ENCODE measurements at regions not wholly inside any gene's neighbourhood (a gene's known extent, or its start where the extent isn't known, plus 50 kb on each side); places are given as distances from the start of the nearest gene placed in this dataset.
"Not testable (repeated sequence)": the region's sequence is repeated elsewhere in the genome, so short reads cannot be mapped to it uniquely, and the experiment has no call there.

GRCh38 chrX:86887341-86887740 lies 630.3 kb upstream of the KLHL4 start:
- no peak for DNase-seq (ENCODE audit: low read depth)

DNA sequence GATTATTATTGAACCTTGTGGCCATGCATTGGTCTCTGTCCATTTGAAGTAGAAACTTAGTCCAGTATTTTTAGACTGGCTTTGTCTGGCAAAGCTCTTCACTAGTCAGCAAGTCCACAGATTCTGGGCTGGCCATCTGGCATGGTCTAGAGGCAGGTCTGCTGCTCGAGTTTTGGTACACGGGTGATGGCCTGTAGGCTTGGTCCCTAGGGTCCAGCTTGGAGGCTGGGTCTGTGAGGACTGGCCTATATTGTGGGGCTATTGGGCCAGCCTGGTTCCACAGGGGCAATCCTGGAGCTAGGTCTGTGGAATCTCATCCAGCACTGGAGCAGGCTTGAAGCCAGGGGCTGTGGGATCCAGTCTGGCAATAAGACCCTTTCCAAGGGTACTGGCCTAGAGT lies 607.6 kb upstream of the KLHL4 start:
- DNase-seq (ENCODE audit: low read depth), result no peak

DNA sequence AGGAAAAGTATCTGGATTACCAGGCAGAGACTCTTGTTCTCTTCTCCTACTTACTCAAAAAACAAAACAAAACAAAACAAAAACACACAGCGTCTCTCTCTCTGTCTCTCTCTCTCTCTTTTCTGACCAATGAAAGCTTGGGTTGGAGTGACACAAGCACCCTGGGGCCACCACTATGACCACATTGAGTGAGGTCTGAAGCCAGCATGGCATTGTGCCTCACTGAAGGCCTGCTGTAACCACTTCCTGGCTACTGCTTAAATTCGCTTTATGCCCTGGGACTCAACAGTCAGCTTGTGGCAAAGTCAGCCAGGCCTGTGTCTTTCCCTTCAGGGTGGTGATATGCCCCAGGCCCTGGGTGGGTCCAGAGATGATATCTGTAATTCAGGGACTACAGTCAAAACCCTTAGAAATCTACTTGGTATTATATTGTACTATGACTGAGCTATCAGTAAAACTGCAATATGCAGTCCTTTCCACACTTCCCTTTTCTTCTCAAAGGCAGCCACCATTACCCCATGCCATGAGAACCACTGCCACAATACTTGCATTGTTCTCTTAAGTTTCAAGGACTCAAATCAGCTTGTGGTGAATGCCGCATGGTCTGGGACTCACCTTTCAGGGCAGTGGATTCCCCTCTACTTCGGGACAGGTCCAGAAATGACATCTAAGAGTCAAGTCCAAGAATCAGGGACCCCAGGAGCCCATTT lies 606.8 kb upstream of the KLHL4 start:
- DNase-seq (ENCODE audit: low read depth), result no peak

- no peak for DNase-seq (ENCODE audit: low read depth)
Observed at GRCh38 chrX:86914569-86914968, 603.0 kb upstream of the KLHL4 start.

DNA sequence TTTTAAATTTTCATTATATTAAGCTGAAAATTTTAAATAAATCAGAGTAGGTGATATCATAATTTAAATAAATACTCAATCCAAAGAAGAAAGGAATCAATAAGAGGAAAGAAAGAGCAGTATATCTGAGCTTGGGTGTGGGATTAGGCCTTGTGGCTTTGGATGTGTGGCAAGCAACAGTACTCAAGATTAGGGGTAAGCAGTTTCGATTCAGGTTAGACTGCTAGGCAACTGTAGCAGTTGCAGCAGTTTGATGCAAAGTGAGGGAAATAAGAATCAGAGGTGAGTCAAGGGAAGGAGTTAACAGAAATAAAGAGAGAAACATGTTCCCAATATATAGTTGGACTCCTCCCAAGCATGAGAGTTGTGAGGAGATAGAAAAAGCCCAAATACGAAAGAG lies 599.6 kb upstream of the KLHL4 start:
- DNase-seq (ENCODE audit: low read depth), result no peak

DNA sequence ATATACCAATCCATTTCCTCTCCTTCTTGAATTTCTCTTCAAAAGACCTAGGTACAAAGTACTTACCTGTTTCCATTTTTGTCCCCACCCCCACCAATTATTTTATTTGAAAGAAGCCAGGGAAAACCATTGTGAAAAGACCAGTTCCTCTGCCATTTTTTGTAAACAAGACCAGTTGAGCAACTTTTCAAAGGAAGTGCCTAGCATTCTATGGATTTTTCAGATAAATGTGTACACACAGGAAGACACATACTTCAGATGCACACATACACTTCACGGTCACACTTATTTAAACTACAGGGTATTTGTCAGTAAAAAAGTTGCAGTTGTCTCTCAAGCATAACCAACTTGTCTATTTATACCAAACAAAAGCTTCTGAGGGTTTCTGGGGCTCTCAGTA lies 587.2 kb upstream of the KLHL4 start:
- DNase-seq (ENCODE audit: low read depth), result no peak

DNA sequence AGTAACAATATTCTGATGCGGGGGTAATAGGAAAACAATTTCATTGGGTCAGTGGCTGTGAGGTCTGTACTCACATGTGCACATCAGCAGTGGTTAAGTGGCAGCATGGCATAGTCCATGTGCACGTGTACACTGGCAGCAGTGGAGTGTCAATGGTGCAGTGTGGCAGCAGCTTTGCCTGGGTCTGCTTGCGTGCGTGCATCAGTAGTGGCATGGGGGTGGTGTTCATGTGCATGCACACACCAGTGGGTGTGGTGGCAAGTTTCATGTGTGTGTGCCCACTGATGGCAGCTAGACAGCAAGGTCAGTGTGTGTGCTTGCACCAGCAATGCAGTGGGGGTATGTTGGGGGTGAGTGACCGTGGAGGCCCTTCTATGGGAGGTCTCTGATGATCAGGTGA lies 581.6 kb upstream of the KLHL4 start:
- DNase-seq (ENCODE audit: low read depth), result no peak

DNA sequence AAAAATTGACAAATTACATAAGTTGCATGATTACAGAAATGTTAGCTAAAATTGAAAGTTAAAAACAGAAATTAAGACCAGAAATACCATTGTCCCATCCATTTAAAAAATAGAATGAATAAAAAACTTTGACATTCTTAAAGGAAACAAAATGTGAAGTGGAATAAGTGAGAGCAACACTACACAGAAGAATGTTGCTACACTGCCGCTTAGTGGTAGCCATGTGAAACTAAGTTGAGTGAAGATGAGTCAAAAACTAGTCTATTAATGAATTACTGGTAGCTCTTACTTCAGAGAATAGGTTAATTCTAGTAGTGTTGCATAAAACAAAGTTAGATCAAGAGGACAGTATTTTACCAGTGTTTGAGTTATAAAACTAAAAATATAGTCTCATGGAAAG lies 571.0 kb upstream of the KLHL4 start:
- peak; percentile 1 for DNase-seq (ENCODE audit: low read depth)

DNA sequence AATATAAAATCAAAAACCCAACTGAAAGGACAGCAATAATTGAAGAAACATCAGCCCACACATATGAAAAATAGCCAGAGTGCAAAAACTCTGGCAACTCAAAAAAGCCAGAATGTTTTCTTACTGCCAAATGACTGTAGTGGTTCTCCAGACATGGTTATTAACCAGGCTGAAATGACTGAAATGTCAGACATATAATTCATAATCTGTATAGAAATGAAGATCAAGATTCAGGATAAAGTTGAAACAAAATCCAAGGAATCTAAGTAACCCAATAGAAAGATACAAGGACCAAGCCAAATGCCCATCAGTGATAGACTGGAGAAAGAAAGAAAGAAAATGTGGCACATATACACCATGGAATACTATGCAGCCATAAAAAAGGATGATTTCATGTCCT lies 553.3 kb upstream of the KLHL4 start:
- DNase-seq (ENCODE audit: low read depth), result no peak

DNA sequence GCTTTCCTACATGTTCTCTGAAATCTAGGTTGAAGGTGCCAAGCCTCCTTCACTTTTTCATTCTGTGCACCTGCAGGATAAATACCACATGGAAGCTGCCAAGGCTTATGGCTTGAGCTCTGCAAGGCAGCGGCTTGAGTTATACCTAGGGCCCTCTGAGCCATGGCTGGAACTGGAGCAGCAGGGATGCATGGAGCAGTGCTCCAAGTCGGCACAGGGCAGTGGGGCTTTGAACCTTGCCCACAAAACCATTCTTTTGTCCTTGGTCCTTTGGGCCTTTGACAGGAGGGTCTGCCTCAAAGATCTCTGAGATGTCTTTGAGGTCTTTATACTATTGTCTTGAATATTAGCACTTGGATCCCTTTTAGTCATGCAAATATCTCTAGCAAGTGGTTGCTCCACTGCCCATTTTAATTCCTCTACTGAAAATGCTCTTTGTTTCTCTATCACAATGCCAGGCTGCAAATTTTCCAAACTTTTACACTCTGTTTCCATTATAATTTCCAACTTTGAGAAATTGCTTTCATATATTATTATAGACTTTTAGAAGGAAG lies 536.2 kb upstream of the KLHL4 start:
- no peak for DNase-seq (ENCODE audit: low read depth)

DNA sequence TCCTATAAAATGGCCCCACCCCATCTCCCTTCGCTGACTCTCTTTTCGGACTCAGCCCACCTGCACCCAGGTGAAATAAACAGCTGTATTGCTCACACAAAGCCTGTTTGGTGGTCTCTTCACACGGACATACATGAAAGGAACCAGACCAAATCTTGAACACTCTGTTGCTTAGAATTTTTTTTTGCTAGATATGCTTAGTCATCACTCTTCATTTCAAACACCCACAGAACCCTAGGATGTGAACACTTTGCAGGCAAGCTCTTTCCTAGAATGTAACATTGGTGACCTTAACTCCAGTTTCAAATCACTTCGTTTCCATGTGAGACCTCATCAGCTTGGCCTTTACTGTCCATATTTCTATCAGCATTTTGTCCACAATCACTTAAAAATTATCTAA lies 530.3 kb upstream of the KLHL4 start:
- not testable (repeated sequence) for DNase-seq (ENCODE audit: low read depth)

- no peak for DNase-seq (ENCODE audit: low read depth)
Observed at GRCh38 chrX:87003031-87003430, 514.6 kb upstream of the KLHL4 start.

- no peak for DNase-seq (ENCODE audit: low read depth)
Observed at GRCh38 chrX:87005183-87005582, 512.4 kb upstream of the KLHL4 start.

- DNase-seq (ENCODE audit: low read depth), result no peak
Observed at GRCh38 chrX:87005885-87006284, 511.7 kb upstream of the KLHL4 start.

- DNase-seq (ENCODE audit: low read depth), result no peak
Observed at GRCh38 chrX:87006561-87006960, 511.0 kb upstream of the KLHL4 start.

- DNase-seq (ENCODE audit: low read depth), result no peak
Observed at GRCh38 chrX:87017210-87017609, 500.4 kb upstream of the KLHL4 start.

DNA sequence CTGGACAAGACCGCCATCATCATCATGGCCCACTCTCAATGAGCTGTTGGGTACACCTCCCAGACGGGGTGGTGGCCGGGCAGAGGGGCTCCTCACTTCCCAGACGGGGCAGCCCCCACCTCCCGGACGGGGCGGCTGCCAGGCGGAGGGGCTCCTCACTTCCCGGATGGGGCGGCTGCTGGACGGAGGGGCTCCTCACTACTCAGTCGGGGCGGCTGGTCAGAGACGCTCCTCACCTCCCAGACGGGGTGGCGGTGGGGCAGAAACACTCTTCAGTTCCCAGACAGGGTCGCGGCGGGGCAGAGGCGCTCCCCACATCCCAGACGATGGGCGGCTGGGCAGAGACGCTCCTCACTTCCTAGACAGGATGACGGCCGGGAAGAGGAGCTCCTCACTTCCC lies 484.5 kb upstream of the KLHL4 start:
- not testable (repeated sequence) for DNase-seq (ENCODE audit: low read depth)

DNA sequence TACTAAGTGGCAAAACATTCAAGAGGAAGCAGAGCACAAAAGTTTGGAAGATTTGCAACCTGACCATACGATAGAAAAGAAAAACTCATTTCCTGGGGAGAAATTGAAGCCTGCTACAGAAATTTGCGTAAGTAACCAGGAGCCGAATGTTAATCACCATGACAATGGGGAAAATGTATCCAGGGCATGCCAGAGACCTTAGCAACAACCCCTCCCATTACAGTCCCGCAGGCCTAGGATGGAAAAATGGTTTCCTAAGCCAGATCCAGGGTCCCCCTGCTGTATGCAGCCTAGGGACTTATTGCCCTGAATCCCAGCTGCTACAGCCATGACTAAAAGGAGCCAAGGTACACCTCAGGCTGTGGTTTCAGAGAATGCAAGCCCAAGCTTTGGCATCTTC lies 472.2 kb upstream of the KLHL4 start:
- DNase-seq (ENCODE audit: low read depth), result no peak

- DNase-seq (ENCODE audit: low read depth), result no peak
Observed at GRCh38 chrX:87049567-87049966, 468.0 kb upstream of the KLHL4 start.

DNA sequence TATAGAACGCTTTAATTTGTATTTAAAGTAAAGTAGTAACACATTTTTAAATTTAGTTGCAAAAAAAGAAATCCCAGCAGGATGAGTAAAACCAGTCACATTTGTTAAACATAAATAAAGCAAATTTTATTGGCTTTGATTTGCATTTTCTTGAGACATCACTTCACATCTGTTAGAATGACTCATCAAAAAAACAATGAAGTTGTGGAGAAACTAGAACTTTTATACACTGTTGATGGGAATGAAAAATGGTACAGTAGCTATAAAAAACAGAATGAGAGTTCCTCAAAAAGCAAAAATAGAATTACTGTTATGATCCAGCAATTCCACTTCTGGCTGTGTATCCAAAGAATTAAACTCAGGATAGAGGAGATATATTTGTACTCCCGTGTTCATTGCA lies 454.0 kb upstream of the KLHL4 start:
- DNase-seq (ENCODE audit: low read depth), result no peak

GRCh38 chrX:87064502-87064901 lies 453.1 kb upstream of the KLHL4 start:
- no peak for DNase-seq (ENCODE audit: low read depth)

DNA sequence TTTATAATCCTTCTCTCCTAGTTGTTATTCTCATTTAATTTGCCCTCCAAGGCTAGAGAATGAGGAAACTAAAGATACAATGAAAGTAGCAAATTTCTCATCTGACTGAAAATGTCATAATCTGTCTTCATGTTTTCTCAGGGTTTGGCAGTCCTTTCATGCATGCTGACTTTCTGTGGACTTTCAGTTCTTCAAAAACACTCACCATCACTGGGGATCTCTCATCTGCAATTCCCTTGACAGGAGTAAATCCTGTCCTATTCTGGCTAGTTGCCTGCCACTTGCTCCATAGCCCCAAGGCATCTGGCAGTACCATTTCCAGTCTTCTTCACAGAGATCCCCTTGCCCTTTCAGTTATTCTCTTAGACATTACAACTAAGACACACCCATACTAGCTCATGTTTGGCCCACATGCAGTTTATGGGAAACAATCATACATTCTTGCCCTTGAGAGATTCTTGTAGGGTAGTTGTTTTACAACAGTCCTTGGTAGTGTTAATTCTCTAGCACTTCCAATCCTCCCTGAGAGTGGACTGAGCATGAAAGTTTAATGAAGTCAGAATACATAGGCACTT lies 449.7 kb upstream of the KLHL4 start:
- DNase-seq (ENCODE audit: low read depth), result no peak

GRCh38 chrX:87078231-87078630 lies 439.4 kb upstream of the KLHL4 start:
- DNase-seq (ENCODE audit: low read depth), result no peak

- no peak for DNase-seq (ENCODE audit: low read depth)
Observed at GRCh38 chrX:87098477-87098876, 419.1 kb upstream of the KLHL4 start.

All from amniotic epithelial cell (primary cell).